ENCODE measurements at regions not wholly inside any gene's neighbourhood (a gene's known extent, or its start where the extent isn't known, plus 50 kb on each side); places are given as distances from the start of the nearest gene placed in this dataset.

DNA sequence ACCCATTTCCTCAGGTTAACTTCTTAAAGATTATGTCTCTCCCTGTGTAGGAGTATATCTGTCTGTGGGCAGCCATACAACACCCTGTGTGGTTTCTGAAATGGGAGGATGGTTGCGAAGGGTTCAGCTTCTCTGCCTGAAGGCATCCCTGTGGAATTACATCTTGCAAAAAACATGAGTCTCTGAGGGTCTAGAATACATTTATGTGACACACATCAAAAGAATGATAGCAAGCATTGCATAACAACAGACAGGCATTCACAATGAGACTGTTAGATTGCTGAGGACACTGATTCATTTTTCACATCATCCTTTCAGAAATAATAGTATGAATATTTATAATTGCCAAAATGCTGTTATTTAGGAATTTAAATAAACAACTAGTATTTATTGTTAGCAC is 670.9 kb downstream of the HTR1B start:
- no peaks in the 10 kb centered on the region for H4K20me1 ChIP-seq (ENCODE audit: insufficient read depth)
- H2AFZ ChIP-seq (ENCODE audit: low read depth): no peak overlapping the region
- no peaks in the 10 kb centered on the region for H3K79me2 ChIP-seq (ENCODE audit: insufficient read depth, low read depth)
- H3K27ac ChIP-seq: no peak overlapping the region
- H3K4me3 ChIP-seq (IDR thresholded peaks at IDR 0.05; ENCODE audit: insufficient read depth, low read depth, low read length): no peak overlapping the region
- no peaks in the 10 kb centered on the region for H3K4me1 ChIP-seq (ENCODE audit: low read depth, poor library complexity, severe bottlenecking)
- TF ChIP-seq, protein P1, sequence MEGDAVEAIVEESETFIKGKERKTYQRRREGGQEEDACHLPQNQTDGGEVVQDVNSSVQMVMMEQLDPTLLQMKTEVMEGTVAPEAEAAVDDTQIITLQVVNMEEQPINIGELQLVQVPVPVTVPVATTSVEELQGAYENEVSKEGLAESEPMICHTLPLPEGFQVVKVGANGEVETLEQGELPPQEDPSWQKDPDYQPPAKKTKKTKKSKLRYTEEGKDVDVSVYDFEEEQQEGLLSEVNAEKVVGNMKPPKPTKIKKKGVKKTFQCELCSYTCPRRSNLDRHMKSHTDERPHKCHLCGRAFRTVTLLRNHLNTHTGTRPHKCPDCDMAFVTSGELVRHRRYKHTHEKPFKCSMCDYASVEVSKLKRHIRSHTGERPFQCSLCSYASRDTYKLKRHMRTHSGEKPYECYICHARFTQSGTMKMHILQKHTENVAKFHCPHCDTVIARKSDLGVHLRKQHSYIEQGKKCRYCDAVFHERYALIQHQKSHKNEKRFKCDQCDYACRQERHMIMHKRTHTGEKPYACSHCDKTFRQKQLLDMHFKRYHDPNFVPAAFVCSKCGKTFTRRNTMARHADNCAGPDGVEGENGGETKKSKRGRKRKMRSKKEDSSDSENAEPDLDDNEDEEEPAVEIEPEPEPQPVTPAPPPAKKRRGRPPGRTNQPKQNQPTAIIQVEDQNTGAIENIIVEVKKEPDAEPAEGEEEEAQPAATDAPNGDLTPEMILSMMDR (conservative IDR thresholded peaks at IDR 0.05; ENCODE audit: low read depth, low read length): no peak
- H3K36me3 ChIP-seq (ENCODE audit: insufficient read depth): no peaks in the 10 kb centered on the region
- H3K9ac ChIP-seq: no peak overlapping the region
- no peaks in the 10 kb centered on the region for H3K27me3 ChIP-seq (ENCODE audit: insufficient read depth, low read depth)
- H3K4me2 ChIP-seq: no peak overlapping the region

GRCh38 chr6:76790881-76791280 is 672.4 kb downstream of the HTR1B start:
- Histone ChIP-seq H3K4me3 (IDR thresholded peaks at IDR 0.05; ENCODE audit: insufficient read depth, low read depth, low read length) (no peak overlapping the region), H3K9ac (no peak overlapping the region), H3K4me1 (ENCODE audit: low read depth, poor library complexity, severe bottlenecking) (no peaks in the 10 kb centered on the region), H3K79me2 (ENCODE audit: insufficient read depth, low read depth) (no peaks in the 10 kb centered on the region), H3K27me3 (ENCODE audit: insufficient read depth, low read depth) (no peaks in the 10 kb centered on the region), H4K20me1 (ENCODE audit: insufficient read depth) (no peaks in the 10 kb centered on the region), H3K27ac (no peak overlapping the region), H3K4me2 (no peak overlapping the region), H2AFZ (ENCODE audit: low read depth) (no peak overlapping the region), H3K36me3 (ENCODE audit: insufficient read depth) (no peaks in the 10 kb centered on the region)
- TF ChIP-seq, protein P1 (conservative IDR thresholded peaks at IDR 0.05; ENCODE audit: low read depth, low read length): no peak

GRCh38 chr6:76790045-76790796 is 673.1 kb downstream of the HTR1B start:
- H2AFZ ChIP-seq (ENCODE audit: low read depth): no peak overlapping the region

DNA sequence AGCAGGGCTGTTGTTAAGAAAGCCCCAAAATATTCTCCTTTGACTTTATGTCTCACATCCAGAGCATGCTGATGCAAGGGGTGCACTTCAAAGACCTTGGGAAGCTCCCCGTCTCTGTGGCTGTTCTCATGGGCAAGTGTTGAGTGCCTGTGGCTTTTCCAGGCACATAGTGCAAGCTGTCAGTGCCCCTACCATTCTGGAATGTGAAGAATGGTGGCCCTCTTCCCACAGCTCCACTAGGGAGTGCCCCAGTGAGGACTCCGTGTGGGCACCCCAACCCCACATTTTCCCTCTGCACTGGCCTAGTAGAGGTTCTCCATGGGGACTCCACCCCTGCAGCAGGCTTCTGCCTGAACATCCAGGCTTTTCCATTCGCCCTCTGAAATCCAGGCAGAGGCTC is 673.7 kb downstream of the HTR1B start:
- Histone ChIP-seq H4K20me1 (ENCODE audit: insufficient read depth) (no peaks in the 10 kb centered on the region), H3K27ac (no peak overlapping the region), H3K27me3 (ENCODE audit: insufficient read depth, low read depth) (no peaks in the 10 kb centered on the region), H3K4me3 (IDR thresholded peaks at IDR 0.05; ENCODE audit: insufficient read depth, low read depth, low read length) (no peak overlapping the region), H3K4me2 (no peak overlapping the region), H3K36me3 (ENCODE audit: insufficient read depth) (no peaks in the 10 kb centered on the region), H3K4me1 (ENCODE audit: low read depth, poor library complexity, severe bottlenecking) (no peaks in the 10 kb centered on the region), H2AFZ (ENCODE audit: low read depth) (no peak overlapping the region), H3K79me2 (ENCODE audit: insufficient read depth, low read depth) (no peaks in the 10 kb centered on the region), H3K9ac (no peak overlapping the region)
- TF ChIP-seq, protein P1 (conservative IDR thresholded peaks at IDR 0.05; ENCODE audit: low read depth, low read length): no peak

More at GRCh38 chr6:76790045-76790796, 673.1 kb downstream of the HTR1B start:
- no peak overlapping the region for H3K4me2 ChIP-seq
- H3K27me3 ChIP-seq (ENCODE audit: insufficient read depth, low read depth): no peaks in the 10 kb centered on the region
- H3K4me3 ChIP-seq (IDR thresholded peaks at IDR 0.05; ENCODE audit: insufficient read depth, low read depth, low read length): no peak overlapping the region
- TF ChIP-seq, protein P1 (conservative IDR thresholded peaks at IDR 0.05; ENCODE audit: low read depth, low read length): no peak
- H3K27ac ChIP-seq: no peak overlapping the region
- H3K79me2 ChIP-seq (ENCODE audit: insufficient read depth, low read depth): no peaks in the 10 kb centered on the region
- no peaks in the 10 kb centered on the region for H3K36me3 ChIP-seq (ENCODE audit: insufficient read depth)
- H3K9ac ChIP-seq: no peak overlapping the region
- no peaks in the 10 kb centered on the region for H4K20me1 ChIP-seq (ENCODE audit: insufficient read depth)
- no peaks in the 10 kb centered on the region for H3K4me1 ChIP-seq (ENCODE audit: low read depth, poor library complexity, severe bottlenecking)
